Dermis microvascular lymphatic vessel endothelial cell (primary cell): ENCODE measurements at regions not wholly inside any gene's neighbourhood (a gene's known extent, or its start where the extent isn't known, plus 50 kb on each side); places are given as distances from the start of the nearest gene placed in this dataset.

Source experiments
- DNase-seq, 2 donors: peaks; one replicate each; pipeline versions ENCODE4 v3.0.0 to v3.0.0-alpha.2; 2010; ENCODE audit warnings: low read depth in 2 of 2

- DNase-seq, result no peak
Measured at GRCh38 chr3:11089931-11090330, 64.4 kb upstream of the HRH1 start.

GRCh38 chr3:11090551-11090950 is 63.7 kb upstream of the HRH1 start:
- DNase-seq, result no peak

GRCh38 chr3:11091088-11091590 is 63.2 kb upstream of the HRH1 start:
- peak; percentile 43 to 47 for DNase-seq

- no peak for DNase-seq
Measured at GRCh38 chr3:11091791-11092190, 62.5 kb upstream of the HRH1 start.

- DNase-seq, result no peak
Measured at GRCh38 chr3:11093823-11094340, 60.4 kb upstream of the HRH1 start.

- DNase-seq, result peak in 1 of 2 donors; percentile 7
Measured at GRCh38 chr3:11095932-11096265, 58.4 kb upstream of the HRH1 start.

GRCh38 chr3:11096266-11097139 is 57.8 kb upstream of the HRH1 start:
- DNase-seq, result peak in 1 of 2 donors; percentile 76

- no peak for DNase-seq
Measured at GRCh38 chr3:11099306-11099705, 55.0 kb upstream of the HRH1 start.
